Activated CD8-positive, alpha-beta memory T cell treated with anti-CD3 and anti-CD28 coated beads for 24 hours (primary cell): ENCODE measurements at regions not wholly inside any gene's neighbourhood (a gene's known extent, or its start where the extent isn't known, plus 50 kb on each side); places are given as distances from the start of the nearest gene placed in this dataset.

Experiments used
- DNase-seq: peaks from one replicate; pipeline ENCODE4 v3.0.0-alpha.2; 2020

DNA sequence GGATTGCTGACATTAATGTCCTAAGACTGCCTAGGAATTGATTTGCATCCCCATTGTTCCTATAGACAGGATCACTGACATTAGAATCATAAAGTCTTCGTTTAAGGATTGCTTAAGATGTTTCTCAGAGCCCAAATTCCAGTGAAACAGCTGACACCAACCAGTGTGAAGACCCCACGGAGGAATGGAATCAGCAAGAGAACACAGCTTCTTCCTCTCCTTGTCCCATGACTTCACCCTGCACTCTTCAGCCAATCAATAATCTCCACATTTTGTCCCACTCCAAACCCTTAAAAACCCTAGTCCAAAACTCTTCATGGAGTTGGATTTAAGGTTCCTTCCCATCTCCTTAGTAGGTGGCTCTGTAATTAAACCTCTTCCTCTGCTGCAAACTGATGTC, 157.0 kb upstream of the NDUFV2 start:
- no peak for DNase-seq

DNA sequence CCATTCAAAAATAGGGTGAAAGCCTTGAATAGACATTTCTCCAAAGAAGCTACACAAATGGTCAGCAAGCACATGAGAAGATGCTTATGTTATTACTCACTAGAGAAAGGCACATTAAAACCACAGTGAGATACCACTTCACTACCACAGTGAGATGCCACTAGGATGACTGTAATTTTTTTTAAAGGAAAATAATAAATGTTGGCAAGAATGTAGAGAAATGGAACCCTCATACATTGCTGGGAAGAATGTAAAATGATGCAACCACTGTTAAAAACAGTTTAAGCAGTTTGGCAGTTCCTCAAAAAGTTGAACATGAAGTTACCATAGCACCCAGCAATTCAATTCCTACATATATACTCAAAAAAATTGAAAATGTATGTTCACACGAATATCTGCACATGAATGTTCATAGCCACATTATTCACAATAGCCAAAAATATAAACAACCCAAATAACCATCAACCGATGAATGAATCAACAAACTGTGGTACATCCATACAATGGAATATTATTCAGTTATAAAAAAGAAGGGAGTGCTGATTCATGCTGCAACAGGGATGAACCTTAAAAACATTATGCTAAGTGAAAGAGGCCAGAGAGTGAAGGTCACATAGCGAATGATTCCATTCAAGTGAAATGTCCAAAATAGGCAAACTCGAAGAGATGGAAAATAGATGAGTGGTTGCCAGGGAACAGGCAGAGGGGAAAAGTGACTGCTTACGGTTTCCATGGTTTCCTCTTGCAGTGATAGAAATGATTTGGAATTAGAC, 156.2 kb upstream of the NDUFV2 start:
- DNase-seq, result no peak

DNA sequence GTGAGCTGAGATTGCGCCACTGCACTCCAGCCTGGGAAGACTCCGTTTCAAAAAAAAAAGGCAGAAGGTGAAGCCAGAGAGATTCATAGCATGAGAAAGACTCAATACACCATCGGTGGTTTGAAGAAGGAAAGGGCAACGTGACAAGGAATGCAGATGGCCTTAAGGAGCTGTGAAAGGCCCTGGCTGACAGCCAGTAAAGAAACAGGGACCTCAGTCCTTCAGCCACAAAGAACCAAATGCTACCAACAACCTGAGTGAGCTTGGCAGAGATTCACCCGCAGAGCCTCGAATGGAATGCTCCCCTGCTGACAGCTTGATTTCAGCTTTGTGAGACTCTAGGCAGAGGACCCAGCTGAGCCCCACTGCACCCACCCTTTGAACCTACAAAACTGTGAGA, 154.9 kb upstream of the NDUFV2 start:
- no peak for DNase-seq

DNA sequence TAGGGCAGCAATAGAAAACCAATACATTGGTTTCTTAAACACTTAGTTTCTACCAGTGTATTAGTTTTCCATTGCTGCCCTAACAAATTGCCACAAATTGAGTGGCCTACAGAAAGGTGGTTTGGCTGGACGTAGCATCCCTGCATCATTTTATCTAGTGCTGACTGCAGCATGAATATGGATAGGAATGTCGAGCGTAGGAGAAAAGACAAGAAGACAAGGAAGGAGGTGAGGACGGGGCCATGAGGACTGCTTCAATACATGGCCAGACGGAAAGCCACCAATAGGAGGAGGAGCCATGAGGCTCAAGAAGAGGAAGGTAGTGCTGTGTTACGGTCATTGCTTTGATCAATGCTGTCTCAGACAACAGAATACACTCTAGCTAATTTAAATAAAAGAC, 154.5 kb upstream of the NDUFV2 start:
- no peak for DNase-seq

DNA sequence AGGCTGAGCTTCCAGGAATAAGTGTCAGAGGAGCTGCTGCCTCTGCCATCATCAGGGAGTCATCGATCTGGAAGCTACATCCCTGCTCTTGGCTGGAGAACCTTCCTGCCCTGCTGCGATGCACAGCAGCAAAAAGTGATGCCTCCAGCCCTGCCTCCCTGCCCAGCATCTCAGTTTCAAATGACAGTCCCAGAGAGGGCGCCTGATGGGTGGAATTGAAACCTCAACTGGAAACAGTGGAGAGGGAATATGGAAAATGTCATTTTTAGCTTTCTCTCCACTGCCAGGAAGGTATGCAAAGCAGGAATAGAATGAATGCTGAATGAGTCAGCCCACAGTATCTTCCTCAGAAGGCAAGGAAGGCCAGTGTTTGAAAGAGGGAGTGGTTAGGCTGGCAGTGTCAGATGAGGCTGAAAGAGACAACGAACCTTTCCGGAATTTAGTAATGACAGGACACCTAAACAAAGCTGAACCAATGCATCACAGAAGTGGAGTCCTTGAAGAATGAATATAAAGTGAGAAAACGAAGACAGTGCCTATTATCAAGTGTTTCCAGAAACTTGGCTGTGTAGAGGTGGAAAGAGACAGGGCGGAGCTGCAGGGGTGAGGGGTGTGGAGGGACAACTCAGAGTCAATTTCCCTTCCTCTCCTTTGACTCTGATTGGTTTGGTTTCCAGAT, 153.9 kb upstream of the NDUFV2 start:
- DNase-seq, result no peak

DNA sequence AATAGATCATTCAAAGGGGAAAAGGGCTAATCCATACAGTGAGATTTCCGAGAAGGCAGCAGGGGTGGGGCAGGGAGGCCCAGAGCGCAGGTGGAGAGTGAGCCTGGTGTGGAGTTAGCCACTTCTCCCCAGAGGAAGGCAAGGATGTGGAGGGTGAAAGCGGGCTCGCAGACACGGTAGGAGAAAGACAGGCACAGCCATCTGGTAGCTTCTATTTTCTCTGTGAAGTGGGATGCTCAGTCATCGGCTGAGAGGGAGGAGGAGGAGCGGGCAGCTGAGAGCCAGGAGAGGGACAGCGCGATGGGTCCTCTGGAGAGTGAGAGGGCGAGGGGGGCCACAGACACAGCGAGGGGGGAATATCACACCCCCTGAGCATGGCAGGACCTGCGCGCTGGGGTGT, 153.3 kb upstream of the NDUFV2 start:
- no peak for DNase-seq

DNA sequence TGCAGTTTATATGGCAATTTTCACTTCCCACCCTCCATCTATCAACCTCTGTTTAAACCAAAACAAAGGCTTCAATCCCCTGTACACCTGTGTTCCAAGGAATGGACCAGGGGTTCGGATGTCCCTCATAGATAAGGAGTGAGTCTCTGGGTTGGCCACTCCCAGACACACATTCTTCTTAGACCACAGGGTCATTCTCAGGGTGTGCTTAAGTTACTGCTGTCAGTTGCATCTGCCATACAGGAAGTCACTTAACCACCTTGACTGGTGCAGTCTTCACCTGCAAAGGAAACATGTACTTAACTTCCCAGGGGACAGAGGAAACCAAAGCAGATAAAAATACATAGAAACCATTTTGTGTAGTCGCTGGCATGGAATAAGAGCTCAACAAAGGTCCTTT, 151.0 kb upstream of the NDUFV2 start:
- no peak for DNase-seq

DNA sequence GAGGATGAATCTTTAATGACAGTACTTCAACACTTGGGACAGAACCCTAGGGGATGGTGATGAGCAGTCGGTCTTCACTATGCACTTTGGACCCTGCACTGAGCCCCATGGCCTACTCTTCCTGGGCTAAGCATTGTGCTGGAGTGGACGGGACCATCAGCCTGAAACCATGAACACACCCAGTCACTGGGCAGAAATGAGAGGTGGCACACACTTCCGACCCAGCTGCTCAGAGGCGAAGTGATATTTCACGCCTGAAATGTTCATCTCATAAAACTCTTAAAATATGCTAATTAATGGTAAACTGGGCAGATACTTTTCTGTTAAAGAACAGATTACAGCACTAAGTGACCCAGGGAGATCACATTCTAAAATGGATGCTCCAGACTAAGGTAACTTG, 150.3 kb upstream of the NDUFV2 start:
- DNase-seq, result no peak

DNA sequence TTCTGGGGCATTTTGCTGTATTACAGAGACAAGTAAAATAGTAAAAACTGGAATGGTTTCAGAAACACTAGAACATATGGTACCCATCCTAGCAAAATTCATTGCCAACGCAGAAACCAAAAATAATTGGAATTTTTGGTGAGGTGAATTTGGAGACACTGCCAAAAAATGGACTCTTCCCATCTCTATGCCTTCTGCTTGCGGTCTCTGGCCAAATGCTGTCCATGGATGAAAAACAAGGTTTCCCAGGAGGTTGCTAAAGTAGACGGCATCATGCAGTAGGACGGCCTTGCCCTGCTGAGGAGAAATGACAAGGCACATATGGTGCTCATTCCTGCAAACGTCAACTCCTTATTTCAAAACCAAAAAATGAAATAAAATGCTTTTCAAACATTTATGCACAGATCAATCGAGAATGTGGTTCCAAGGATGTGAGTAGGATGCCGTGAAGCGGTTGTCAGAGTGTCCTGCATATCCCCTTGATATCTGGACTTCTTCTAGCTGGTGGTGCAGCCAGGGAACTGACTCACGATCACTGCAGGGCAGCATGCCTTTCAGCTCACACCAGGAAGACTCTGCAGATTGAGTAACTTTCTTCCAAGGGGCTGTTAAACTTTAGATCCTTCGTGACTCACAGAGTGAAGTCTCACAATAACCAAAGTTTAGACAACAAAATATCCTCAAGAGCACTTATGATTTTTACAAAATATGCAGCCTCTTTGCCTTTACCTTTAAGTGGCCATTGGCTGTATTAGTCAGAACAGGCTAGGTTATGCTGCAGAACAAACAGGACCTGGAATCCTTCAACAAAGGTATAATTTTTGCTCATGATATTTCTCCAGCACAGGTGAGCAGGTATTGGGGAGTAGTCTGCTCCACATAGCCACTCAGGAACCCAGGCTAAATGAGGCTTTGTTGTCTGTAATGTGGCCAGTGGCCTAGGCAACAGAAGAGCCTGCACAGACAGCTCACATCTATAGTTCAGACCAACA, 149.4 kb upstream of the NDUFV2 start:
- no peak for DNase-seq

DNA sequence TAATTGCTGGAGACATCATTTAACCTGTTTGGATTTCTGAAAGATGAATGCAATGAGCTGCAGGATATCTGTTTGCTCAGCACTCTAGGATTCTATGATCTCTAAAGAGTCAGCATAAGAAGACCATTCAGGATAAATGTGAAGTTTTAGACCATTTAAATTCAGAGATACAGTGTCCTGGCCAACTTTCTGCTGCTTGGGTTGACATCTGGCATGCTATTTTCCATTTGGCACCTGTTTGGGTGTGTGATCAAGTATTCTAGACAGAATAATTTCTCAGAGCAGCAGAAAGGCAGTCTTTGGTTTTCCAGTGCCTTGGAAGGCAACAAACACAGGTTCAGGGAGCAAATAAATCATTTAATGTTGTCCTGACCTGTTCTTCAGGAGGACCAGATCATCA, 144.8 kb upstream of the NDUFV2 start:
- DNase-seq, result no peak

DNA sequence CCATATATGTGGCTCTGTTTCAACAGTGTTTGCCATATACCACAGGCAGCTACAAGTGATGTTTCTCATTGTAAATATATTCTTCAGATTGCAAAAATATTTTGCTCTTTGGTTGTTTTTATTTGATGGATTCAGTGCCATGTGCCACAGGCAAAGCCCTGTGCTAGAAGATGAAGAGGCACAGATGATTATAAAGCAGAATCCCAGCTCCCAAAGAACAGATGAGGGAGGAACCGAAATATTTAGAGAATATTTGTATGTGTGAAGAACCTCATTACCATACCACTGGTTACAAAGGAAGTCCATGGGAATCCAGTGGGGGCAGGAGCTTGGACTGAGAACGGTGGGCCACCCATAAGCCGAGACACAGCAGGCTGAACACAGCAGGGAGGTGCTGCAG, 143.8 kb upstream of the NDUFV2 start:
- no peak for DNase-seq

DNA sequence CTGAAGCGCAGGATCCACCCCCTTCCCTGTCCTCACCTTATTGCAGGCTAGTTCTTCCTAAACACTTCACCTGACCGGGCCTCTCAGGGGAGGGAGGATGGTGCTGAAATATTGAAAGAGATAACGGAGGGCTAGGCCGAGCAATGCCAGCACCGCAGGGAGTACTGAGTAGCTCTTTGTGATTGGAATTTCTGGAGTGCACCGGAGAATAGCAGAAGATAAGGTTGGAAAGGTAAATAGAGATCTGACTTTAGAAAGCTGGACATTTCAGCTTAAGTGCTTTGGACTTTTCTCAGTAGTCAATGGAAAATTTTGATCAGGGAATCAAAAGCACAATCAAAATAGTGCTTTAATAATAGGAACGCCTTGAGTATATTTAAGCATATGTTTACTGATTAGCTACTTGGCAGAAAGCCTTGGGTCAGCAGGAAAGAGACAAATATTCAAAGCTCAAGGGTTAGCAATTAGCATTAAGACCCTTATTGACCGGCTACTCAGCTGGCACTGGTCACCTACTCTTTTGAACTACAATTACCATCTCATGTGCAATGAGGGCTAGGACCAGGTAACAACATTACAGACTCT, 142.9 kb upstream of the NDUFV2 start:
- DNase-seq, result no peak

DNA sequence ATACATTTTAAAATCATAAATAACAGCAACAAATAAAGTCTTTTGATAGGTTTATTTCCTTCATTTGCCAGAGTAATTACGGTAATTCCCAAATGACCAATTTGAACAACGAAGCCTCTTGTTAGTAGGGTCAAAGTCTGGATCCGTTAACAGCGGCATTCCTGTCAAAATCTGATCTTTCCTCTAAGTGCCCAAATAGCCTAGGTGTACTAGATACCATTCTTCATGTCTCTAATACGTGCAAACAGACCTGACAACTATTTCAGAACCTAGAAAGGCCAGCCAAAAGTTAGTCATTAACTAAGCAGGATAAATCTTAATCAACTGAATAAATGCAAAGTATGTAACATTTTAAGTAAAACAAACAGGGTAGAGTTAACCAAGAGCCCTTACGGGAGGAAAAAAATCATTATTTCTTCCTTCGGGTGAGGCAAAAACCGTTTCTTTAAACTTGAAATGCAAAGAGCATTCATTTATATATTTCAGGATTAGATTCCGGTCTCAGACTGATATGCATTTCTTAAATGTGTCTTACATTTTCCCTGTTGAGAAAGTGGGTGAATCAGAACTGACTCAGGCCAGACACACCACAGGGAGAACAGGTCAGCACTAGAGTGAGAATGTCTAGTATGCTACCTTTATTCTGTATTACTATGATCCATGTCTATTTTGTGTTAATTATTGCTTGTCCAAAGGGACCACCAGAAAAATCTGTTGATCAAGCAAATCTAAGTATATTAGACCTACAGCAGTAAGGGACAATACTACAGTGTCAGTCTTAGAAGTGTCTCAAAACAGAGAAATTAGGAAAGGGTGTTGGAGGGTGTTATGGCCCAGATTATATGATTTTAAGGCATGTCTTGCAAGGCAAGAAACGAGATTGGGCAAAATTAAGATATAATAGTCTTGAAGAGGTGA, 141.5 kb upstream of the NDUFV2 start:
- no peak for DNase-seq

DNA sequence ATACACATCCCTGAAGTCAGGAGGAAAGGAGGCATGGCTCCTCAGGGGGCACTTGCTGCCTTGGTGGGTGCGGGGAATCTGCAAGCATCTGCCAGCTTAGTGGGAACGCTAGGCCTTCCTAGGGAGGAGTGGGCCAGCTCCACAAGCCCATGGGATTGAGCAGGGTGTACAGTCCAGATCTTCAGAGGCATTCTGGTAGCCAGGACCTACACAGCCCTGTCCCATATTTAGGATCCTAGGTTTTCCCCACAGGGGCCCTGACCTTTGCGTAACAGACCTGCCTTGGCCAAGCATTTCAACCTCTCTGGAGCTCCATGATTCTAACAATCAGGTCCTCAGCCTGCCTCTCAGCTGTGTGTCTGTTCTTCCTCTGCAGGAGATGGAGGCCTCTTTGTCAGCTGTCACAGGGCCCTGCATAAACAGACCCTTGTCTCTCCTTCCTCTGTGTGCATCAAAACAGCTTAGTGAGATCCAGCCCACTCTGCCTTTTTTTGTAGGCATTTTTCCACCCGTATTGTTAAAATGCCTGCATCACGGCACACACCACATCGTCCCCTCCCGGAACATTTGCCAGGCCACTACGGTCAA, 140.2 kb upstream of the NDUFV2 start:
- DNase-seq, result no peak

DNA sequence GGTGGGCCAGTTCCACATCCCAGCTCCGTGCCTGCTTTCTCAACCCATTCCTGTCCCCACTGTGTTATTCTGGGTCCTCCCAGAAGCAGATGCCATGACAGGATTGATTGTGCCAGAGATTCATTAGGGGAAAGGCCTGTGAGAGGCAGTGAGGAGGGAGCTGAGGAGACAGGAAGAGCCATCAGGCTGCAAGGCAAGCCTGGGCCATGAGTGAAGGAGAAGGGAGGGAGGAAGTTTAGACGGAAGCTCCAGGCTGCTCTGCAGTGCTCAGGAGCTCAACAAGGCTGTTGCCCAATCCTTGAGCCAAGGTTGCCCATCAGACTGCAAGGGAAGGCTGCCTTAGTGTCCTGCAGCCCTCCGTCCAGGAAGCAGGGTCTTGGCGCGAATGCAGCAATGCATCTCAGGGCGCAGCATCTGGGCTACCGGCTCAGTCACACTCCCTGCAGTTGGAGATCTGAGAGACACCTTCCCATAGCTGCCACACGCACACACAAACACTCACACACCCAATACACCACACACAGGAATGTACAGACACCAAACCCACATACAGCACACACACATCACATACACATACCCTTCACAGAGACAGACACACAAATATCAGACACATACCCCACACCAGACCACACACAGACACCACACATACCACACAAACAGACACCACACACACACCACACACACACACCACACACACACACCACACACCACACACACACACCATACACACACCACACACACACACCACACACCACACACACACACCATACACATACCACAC, 139.5 kb upstream of the NDUFV2 start:
- no peak for DNase-seq

DNA sequence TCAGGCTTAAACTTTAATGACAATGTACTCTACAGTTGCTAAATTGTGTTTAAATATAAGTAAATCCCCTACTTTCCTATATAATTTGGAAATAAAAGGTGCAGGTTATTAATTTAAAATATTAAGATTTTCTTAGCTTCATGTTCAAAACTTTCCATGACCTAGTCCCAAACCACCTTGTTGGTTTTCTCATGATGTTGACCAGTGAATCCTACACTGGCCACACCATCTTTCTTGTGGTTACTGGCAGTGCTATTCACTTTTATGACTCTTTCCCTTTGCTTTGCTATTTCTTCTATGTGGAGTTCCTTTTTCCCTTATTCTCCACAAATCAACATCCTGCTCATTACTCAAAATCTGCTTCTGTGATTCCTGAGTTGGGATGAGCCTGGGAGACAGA, 138.6 kb upstream of the NDUFV2 start:
- no peak for DNase-seq

DNA sequence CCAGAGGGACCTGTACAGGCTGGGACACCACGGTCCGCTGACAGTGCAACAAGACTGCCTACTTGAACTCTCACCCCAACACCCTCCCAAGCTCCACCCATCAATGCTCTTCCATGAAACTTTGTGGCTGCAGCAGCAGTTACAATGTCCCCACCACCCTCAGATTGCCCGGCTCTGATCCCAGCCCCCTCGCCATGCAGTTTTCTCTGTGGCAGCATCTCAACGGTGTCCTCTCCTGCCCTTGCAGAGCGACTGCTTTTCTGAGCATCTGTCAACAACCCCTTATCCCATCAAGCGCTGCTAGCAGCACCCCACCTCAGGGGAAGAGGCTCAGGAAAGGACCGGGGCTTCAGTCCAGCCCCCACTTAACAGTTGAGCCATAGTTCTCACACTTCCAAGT, 137.1 kb upstream of the NDUFV2 start:
- no peak for DNase-seq

DNA sequence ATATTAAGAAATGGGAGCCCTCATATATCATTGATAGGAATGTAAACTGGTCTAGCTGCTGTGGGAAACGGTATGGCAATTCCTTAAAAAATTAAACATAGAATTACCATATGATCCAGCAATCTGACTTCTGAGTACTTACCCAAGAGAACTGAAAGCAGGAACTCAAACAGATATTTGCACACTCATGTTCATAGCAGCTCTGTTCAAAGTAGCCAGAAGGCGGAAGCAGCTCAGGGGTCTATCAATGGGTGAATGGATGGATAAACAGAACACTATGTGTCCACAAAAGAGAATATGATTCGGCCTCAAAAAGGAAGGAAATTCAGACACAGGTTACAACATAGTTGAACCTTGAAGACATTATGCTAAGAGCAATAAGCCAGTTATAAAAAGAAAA, 135.7 kb upstream of the NDUFV2 start:
- no peak for DNase-seq

DNA sequence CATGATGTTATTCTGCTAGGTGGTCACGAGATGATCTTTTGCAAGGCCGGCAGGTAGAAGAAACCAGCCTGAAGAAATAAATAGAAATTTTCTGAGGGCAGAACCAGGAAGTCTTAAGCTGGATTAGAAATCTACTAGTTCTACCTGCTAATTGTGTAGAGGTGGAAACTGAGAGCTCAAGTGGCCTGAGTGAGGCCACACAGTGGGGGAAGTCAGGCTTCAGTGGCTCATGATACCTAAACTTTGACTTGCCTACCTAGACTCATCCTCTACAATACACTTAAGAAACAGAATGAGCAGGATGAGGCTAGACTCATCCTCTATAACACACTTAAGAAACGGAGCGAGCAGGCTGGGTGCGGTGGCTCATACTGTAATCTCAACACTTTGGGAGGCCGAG, 134.9 kb upstream of the NDUFV2 start:
- no peak for DNase-seq

DNA sequence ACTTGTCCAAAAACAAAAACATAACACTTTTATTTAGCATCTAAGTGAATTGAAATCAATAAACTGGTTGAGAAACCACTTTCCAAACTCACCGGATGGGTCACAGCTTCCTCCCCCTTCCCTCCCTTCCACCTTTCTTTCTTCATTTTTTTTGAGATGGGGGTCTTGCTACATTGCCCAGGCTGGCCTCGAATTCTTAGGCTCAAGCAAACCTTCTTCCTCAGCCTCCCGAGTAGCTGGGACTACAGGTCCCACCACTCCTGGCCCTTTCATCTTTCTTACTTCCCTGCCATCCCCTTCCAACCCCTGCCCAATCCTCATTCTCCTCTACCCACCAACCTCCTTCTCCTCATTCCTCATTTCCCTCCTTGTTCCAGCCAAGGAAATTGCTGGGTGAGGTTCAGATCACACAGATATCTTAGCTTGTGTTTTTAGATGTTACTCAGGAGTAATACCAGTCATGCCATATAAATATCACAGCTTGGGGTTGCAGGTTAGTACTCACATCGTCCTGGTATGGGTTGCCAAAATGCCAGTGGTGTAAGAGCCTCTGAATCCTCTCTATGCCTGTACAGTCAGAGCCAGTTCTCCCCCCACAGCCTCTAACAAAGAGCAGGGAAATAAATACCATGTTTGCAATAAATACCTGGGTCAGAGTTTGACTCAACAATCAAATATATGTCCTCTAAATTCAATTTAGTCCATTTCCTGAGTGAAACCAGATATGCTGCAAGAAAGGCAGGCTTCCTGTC, 132.7 kb upstream of the NDUFV2 start:
- no peak for DNase-seq
